ENCODE measurements at regions not wholly inside any gene's neighbourhood (a gene's known extent, or its start where the extent isn't known, plus 50 kb on each side); places are given as distances from the start of the nearest gene placed in this dataset.

- TF ChIP-seq POLR2AphosphoS5 (IDR thresholded peaks at IDR 0.05) (no peak), CTCF (IDR thresholded peaks at IDR 0.05) (no peak), POLR2A (IDR thresholded peaks at IDR 0.05) (no peak)
Observed at GRCh38 chr5:156271569-156271968, 55.4 kb upstream of the SGCD start.
